SH-SY5Y (cell line): ENCODE measurements at regions not wholly inside any gene's neighbourhood (a gene's known extent, or its start where the extent isn't known, plus 50 kb on each side); places are given as distances from the start of the nearest gene placed in this dataset.

Source experiments
- GATA2 ChIP-seq: IDR thresholded peaks from 2 replicates; pipeline ENCODE4 v1.6.1; 2011; ENCODE audit warnings: mild to moderate bottlenecking, low read depth, low read length
- GATA3 ChIP-seq: IDR thresholded peaks from 2 replicates; pipeline ENCODE4 v1.6.1; 2011; ENCODE audit warnings: low read depth, mild to moderate bottlenecking, low read length, moderate library complexity

DNA sequence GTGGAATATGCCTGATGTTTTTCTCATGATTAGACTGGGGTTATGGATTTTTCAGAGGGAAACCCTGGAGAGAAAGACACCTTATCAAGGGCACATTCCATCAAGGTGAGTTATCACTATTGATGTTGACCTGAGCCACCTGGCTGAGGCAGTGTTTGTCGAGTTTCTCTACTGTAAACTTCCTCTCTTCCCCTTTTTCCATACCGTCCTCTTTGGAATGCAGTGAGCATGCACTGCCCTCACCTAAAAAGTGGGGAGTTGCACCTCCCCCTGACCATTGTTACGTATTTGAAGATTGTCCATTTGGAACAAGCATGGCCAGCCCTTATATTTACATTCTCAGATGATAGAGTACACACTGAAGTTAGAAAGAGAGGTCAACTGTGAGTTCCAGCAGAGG, 53.9 kb upstream of the PWP1 start:
- TF ChIP-seq GATA3 (no peak), GATA2 (no peak)
